ENCODE measurements at regions not wholly inside any gene's neighbourhood (a gene's known extent, or its start where the extent isn't known, plus 50 kb on each side); places are given as distances from the start of the nearest gene placed in this dataset.

GRCh38 chr4:100280807-100281206 is 90.5 kb upstream of the DDIT4L start:
- no peak for TF ChIP-seq CTCF (IDR thresholded peaks at IDR 0.05)
- TF ChIP-seq ZFX (IDR thresholded peaks at IDR 0.05; ENCODE audit: borderline replicate concordance): no peak
